Glomerular endothelial cell (primary cell): ENCODE measurements at regions not wholly inside any gene's neighbourhood (a gene's known extent, or its start where the extent isn't known, plus 50 kb on each side); places are given as distances from the start of the nearest gene placed in this dataset.

Source experiments
- DNase-seq: peaks from one replicate; pipeline ENCODE4 v3.0.0-alpha.2; 2011; ENCODE audit warnings: low read depth, low spot score; ENCODE audit errors: extremely low read depth

- DNase-seq = no peak
These were observed 658.4 kb downstream of the TLR4 start for GRCh38 chr9:118362596-118362995.

- DNase-seq = no peak
These were observed 660.3 kb downstream of the TLR4 start for GRCh38 chr9:118364266-118365106.

DNA sequence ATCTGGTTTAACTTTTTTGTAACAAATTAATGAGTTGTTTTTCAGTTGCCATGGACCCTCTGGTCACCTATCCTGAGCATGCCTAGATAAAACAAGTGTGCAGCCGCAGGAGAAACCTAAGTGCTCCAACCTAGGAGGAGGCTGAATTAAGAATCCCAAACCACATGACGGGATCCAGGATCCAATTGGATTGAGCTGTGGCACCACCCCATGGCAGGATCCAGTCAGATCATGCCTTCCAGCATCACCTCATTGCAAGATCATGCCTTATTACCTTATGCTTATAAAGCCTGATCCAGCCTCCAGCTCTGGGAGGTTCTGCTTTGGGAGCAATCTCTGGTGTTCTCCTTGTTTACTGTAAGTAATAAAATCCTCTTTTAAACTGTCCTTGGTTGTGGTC is 662.0 kb downstream of the TLR4 start:
- no peak for DNase-seq

DNA sequence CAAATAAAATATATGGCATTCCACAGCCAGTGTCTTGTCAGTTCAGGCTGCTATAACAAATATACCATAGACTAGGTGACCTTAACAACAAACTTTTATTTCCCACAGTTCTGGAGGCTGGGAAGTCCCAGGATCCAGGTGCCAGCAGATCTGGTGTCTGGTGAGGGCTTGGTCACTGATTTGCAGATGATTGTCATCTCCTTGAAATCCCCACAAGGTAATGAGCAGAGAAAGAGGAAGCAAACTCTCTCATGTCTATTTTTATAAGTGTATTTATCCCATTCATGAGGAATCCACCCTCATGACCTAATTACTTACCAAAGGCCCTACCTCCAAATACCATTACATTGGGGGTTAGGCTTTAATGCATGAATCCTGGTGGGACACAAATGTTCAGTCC is 663.2 kb downstream of the TLR4 start:
- no peak for DNase-seq

- no peak for DNase-seq
These were observed 680.4 kb downstream of the TLR4 start for GRCh38 chr9:118384531-118385100.

DNA sequence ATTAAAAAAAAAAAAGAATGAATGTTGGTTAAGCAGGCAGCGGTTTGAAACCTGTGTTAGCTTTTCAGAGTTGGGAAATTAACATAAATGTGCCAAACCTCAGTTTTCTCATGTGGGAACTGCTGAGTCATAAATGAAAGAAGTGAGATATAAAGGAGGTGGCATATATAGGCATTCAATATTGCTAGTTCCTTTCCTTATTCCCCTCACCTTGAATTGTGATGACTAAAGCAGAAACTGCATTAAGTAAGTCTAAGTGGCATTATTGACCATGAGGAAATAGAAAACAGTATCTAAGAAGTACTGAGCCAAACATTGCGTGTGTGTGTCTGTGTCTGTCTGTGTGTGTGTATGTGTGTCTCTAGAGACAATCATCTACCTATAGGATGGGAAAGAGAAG is 691.2 kb downstream of the TLR4 start:
- no peak for DNase-seq

GRCh38 chr9:118401546-118401945 is 697.3 kb downstream of the TLR4 start:
- DNase-seq = no peak

- DNase-seq = no peak
These were observed 710.5 kb downstream of the TLR4 start for GRCh38 chr9:118414676-118415075.

DNA sequence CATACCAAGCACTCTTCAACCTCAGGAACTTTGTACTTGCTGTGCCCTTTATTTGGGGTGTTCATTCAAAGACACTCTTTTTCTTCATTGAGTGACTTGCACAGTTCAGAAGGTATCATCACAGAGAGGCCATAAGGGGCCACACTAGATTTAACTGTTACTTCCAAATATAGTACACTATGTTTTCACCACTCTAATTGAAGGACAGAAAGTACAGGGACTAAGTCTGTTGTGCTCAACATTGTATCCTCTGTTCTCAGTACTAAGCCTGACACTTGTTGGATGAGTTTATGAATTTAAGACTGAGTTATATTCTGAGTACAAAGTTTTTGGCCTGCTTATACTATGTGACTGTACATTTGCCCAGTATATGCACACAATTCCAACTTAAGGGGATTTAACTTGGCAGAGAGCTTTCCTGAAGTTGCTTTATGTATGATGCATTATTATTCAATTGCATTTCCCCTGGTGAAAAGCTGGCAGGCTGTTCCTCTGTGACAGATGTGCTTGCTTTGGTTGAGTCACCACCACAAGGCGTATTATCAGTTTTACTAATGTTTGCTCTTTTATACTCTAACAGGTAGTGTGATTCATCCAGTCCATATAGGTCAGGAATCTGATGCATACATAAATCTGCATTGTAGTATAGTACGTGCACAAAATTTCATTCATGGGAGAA is 714.8 kb downstream of the TLR4 start:
- no peak for DNase-seq

- DNase-seq = no peak
These were observed 715.5 kb downstream of the TLR4 start for GRCh38 chr9:118419676-118420075.

DNA sequence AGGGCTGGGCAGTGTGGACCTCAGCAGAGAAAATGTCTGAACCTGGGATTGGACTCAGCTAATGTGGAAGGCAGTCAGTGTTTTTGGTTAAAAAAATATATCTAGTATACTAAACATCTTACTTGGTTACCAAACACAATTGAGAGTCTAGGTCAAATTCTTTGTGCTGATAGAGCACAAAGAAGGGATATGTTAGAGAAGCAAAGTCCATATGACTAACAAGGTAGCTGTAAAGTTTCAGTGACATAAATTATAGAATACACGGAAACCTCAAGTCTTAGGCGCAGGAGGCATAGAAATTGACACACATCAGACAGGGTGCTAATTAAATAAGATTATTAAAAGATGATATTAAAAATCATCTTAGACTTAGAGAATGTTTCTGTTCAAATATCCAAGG is 718.3 kb downstream of the TLR4 start:
- DNase-seq = no peak

DNA sequence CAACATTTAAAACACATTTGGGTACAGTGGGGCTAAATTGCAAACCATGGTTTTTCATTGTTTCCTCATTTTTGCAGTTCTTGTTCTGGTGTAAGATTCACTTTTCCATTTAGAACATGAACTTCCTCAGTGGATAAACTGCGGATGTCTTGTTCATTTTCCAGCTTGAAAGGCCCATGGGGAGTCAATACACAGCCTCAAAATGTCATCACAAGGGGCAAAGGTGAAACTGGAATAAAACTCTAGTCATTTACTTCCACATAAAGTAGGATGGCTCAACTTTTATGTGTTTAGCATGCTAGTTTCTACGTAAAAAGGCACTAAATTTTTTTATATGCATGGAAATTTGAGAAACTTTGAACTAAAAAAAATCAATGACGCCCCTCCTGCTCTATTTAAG is 718.8 kb downstream of the TLR4 start:
- DNase-seq = no peak

GRCh38 chr9:118423721-118424120 is 719.5 kb downstream of the TLR4 start:
- no peak for DNase-seq

DNA sequence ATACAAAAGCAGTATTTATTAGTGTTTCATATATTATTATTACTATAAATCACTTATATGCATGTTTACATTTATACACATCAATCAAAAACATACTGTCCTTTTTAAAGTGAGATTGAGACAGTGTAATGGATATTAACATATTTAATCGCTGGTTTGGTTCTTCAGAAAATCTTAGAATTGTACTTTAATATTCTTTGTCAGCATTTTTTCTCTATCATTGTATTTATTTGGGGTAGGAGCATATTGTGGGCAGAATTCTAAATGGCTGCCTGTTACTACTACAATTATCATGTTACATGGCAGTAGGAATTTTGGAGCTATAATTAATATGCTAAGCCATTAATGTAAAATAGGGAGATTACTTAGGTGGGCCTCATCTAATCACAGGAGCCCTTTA is 722.6 kb downstream of the TLR4 start:
- no peak for DNase-seq

DNA sequence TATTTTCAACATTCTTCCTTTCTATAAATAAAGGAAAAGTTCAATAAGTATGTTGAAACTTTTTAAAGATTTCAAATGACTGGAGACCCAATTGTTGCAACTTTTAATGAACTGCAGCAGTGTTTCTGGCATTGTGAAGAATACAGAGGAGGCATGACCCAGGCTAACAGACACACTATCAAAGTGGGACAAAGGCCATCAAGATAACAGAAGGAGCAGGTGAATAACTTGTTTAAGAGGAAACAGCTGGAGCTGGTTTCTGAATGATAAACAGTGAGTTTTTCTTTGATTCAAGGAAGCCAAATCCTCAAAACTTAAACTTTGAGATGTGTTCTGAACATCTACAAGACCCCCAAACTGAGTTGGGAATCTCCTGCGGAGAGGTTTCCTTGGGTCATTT is 734.6 kb downstream of the TLR4 start:
- no peak for DNase-seq

- no peak for DNase-seq
These were observed 735.2 kb downstream of the TLR4 start for GRCh38 chr9:118439441-118439840.

DNA sequence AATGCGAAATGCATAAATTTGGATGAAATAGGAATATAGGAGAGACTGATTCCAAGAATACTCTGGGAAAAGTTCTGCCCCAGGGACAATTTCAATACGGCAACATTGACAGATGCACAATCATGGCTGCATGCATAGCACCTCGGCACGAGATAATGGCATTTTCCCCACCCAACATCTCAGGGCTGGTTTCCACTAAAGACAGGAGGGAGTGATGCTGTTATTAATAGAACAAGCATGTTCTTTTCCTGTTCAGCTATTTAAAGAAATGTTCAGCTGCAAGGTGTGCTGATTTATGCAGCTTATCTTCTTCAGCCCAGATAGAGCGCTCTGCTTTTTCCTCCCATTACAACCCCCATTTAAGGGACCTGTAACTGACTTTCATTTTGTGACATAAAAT is 740.2 kb downstream of the TLR4 start:
- no peak for DNase-seq

- DNase-seq = no peak
These were observed 742.9 kb downstream of the TLR4 start for GRCh38 chr9:118446943-118447639.

DNA sequence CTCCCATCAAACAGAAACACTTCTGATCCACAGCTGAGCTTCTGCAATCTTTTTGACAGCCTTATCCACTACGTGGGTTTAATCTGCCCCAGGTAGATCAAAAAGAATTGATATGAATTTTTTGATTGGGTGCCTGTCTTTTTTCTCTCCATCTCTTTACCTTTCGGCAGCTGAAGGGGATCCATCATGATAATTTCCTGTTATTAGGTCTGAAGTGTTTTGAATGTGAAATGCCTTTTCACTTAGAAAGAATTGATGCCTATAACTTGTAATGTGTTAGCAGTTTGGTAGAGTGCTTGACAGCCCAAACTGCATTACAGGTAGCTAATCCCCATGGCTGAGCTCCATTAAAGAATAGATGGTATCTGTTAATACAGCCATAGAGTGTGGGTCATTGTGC is 745.4 kb downstream of the TLR4 start:
- no peak for DNase-seq

GRCh38 chr9:118455259-118455658 is 751.1 kb downstream of the TLR4 start:
- DNase-seq = no peak

GRCh38 chr9:118455788-118456187 is 751.6 kb downstream of the TLR4 start:
- DNase-seq = no peak
